K562 (cell line): ENCODE measurements at regions not wholly inside any gene's neighbourhood (a gene's known extent, or its start where the extent isn't known, plus 50 kb on each side); places are given as distances from the start of the nearest gene placed in this dataset.

Experiments used
- ATAC-seq: fragments of 200-7000 bp; cut with Tn5 transposase; 3 replicates; pipeline ENCODE4 v1.9.1; 2020; ENCODE audit warnings: moderate library complexity
- BruUV-seq: library from RNA; stranded (reverse); fragments of 400-500 nt; replicated peaks from 2 replicates; lab custom pipeline; 2021; lab: Mats Ljungman, UMichigan
- CTCF ChIA-PET: fragments of 300-600 bp; formaldehyde crosslinking; extraction: SDS; loops from one replicate; lab custom pipeline; 2021; ENCODE audit warnings: low intra/inter-chr PET ratio; lab: Yijun Ruan, JAX
- POLR2A ChIA-PET: fragments of 300-600, 350-650 bp; sonication (Branson Sonifier 250); formaldehyde crosslinking; extraction: SDS; loops from one replicate; lab custom pipeline; 2021; ENCODE audit warnings: antibody characterized with exemption, inconsistent platforms; lab: Yijun Ruan, JAX
- DNase-seq, 4 experiments: peaks; one replicate each; pipeline versions ENCODE4 v3.0.0 to v3.0.0-alpha.2; 2011 to 2018; ENCODE audit warnings: low spot score in 3 of 4, mixed read lengths in 3 of 4; ENCODE audit errors: extremely low read depth in 1 of 4
- FAIRE-seq: peaks from 2 replicates; lab custom pipeline; 2011; peaks lifted over from hg19 to GRCh38; lab: Jason Lieb, UNC
- H2AFZ ChIP-seq: 2 replicates; pipeline ENCODE4 v1.6.0; 2011; ENCODE audit warnings: low read depth, low read length, control low read depth, inconsistent platforms
- H3K27ac ChIP-seq: fragments of 200-600 bp; 3 replicates; pipeline ENCODE4 v1.8.0; 2011; ENCODE audit warnings: low read depth, mild to moderate bottlenecking, control low read depth, inconsistent platforms, low read length, moderate library complexity, mixed read lengths; ENCODE audit errors: extremely low read depth
- H3K27me3 ChIP-seq, 2 experiments: fragments of 300-600 bp in 1 of 2; 2 replicates in 1 of 2; 3 replicates in 1 of 2; pipeline versions ENCODE4 v1.6.0 to v1.8.0; 2011; ENCODE audit warnings: inconsistent platforms in 2 of 2, low read length in 2 of 2, mild to moderate bottlenecking in 1 of 2, mixed read lengths in 1 of 2, moderate library complexity in 1 of 2; ENCODE audit not compliant: control insufficient read depth in 2 of 2, insufficient read depth in 2 of 2
- H3K36me3 ChIP-seq: fragments of 300-600 bp; 3 replicates; pipeline ENCODE4 v1.8.0; 2011; ENCODE audit warnings: mild to moderate bottlenecking, low read length, inconsistent platforms; ENCODE audit not compliant: control insufficient read depth, insufficient read depth
- H3K4me1 ChIP-seq, 2 experiments: fragments of 200-600 bp in 1 of 2; replicated peaks in 1 of 2; 2 replicates in 1 of 2; 3 replicates in 1 of 2; pipeline versions ENCODE4 v1.5.1 to v1.8.0; 2011; ENCODE audit warnings: inconsistent platforms in 2 of 2, low read length in 2 of 2, mild to moderate bottlenecking in 1 of 2, mixed read lengths in 1 of 2, moderate library complexity in 1 of 2; ENCODE audit not compliant: control insufficient read depth in 2 of 2, insufficient read depth in 2 of 2
- H3K4me2 ChIP-seq: 2 replicates; pipeline ENCODE4 v1.6.1; 2011; ENCODE audit warnings: low read length, control low read depth, inconsistent platforms, mixed read lengths; ENCODE audit not compliant: insufficient read depth
- H3K4me3 ChIP-seq: fragments of 200-600 bp; sonication (generic), shearing (Covaris generic); 2 replicates; pipeline ENCODE4 v1.5.1; 2016; ENCODE audit warnings: control low read depth, inconsistent platforms
- H3K79me2 ChIP-seq: fragments of 200-600 bp; 3 replicates; pipeline ENCODE4 v1.8.0; 2011; ENCODE audit warnings: low read length, inconsistent platforms; ENCODE audit not compliant: control insufficient read depth, insufficient read depth
- H3K9ac ChIP-seq, 2 experiments: 2 replicates each; pipeline versions ENCODE4 v1.6.0 to v1.6.1; 2011; ENCODE audit warnings: low read depth in 2 of 2, low read length in 2 of 2, control low read depth in 1 of 2, inconsistent platforms in 1 of 2, mild to moderate bottlenecking in 1 of 2, mixed read lengths in 1 of 2; ENCODE audit not compliant: insufficient read depth in 1 of 2
- H3K9me1 ChIP-seq: one replicate; pipeline ENCODE4 v1.6.0; 2011; ENCODE audit warnings: inconsistent platforms, mild to moderate bottlenecking, low read length, moderate library complexity; ENCODE audit not compliant: control insufficient read depth, insufficient read depth
- H3K9me3 ChIP-seq: replicated peaks from 2 replicates; pipeline ENCODE4 v1.5.1; 2011; ENCODE audit warnings: low read depth, low read length, inconsistent platforms; ENCODE audit not compliant: control insufficient read depth, insufficient read depth
- H4K20me1 ChIP-seq: replicated peaks from 2 replicates; pipeline ENCODE4 v1.6.1; 2011; ENCODE audit warnings: low read length, inconsistent platforms, mixed read lengths; ENCODE audit not compliant: control insufficient read depth, insufficient read depth
- ARID3A ChIP-seq: IDR thresholded peaks from 2 replicates; pipeline ENCODE4 v1.6.1; 2012; ENCODE audit warnings: low read depth, low read length, improper control_type of control experiment, borderline replicate concordance
- BRCA1 ChIP-seq, 2 experiments: fragments of 450-650 bp in 1 of 2; sonication (generic) in 1 of 2; formaldehyde crosslinking in 1 of 2; IDR thresholded peaks; 2 replicates each; pipeline versions ENCODE4 v1.5.0 to v1.6.1; 2017 to 2020; ENCODE audit warnings: mild to moderate bottlenecking in 1 of 2, missing genetic modification reagents in 1 of 2
- ELK3 ChIP-seq: fragments of 450-650 bp; formaldehyde crosslinking; IDR thresholded peaks from 2 replicates; pipeline ENCODE4 v1.4.0; 2020; ENCODE audit warnings: mild to moderate bottlenecking
- GTF2A2 ChIP-seq: IDR thresholded peaks from 2 replicates; pipeline ENCODE4 v1.6.1; 2016; ENCODE audit warnings: mild to moderate bottlenecking, missing genetic modification characterization, missing compliant biosample characterization
- HOMEZ ChIP-seq: fragments of 250-450 bp; sonication (Bioruptor Pico); IDR thresholded peaks from 2 replicates; pipeline ENCODE4 v1.4.0; 2020; ENCODE audit warnings: mild to moderate bottlenecking, moderate library complexity
- IRF2 ChIP-seq: sonication (generic); formaldehyde crosslinking; IDR thresholded peaks from 2 replicates; pipeline ENCODE4 v1.8.1; 2022; ENCODE audit warnings: mild to moderate bottlenecking, missing genetic modification reagents
- PATZ1 ChIP-seq: fragments of 250-450 bp; sonication (Bioruptor Pico); IDR thresholded peaks from 2 replicates; pipeline ENCODE4 v1.5.0; 2020; ENCODE audit warnings: mild to moderate bottlenecking, borderline replicate concordance
- SMAD3 ChIP-seq: fragments of 450-650 bp; formaldehyde crosslinking; conservative IDR thresholded peaks from 2 replicates; pipeline ENCODE4 v1.4.0; 2020; ENCODE audit warnings: mild to moderate bottlenecking
- ZNF696 ChIP-seq: fragments of 250-450 bp; sonication (Bioruptor Pico); conservative IDR thresholded peaks from 2 replicates; pipeline ENCODE4 v1.4.0; 2020; ENCODE audit warnings: mild to moderate bottlenecking, moderate library complexity
- ZNF766 ChIP-seq: fragments of 200-800 bp; sonication (Bioruptor generic); conservative IDR thresholded peaks from 2 replicates; pipeline ENCODE4 v1.6.1; 2016; ENCODE audit warnings: missing genetic modification characterization, missing compliant biosample characterization
- WGBS: fragments of 100-300 bp; shearing (Covaris generic); methylation state at CpG from one replicate; pipeline ENCODE4 v1.1.6; 2016; ENCODE audit warnings: low coverage, mixed read lengths; ENCODE audit not compliant: insufficient coverage; ENCODE audit errors: missing lambda C conversion rate; 5-methylcytosine and 5-hydroxymethylcytosine counted together
- in situ Hi-C: fragments of 300-500 bp; cut with MboI; formaldehyde crosslinking; loops from 4 replicates; pipeline ENCODE4 v1.15.0; 2018; ENCODE audit warnings: inconsistent platforms, mixed read lengths
- intact Hi-C: fragments of 100-400 bp; cut with micrococcal nuclease; formaldehyde crosslinking; loops from 2 replicates; pipeline ENCODE4 v1.14.2; 2022
- TF ChIP-seq, protein P1 (sequence below): sonication (generic); formaldehyde crosslinking; IDR thresholded peaks from 2 replicates; pipeline ENCODE4 v1.9.0; 2022; ENCODE audit warnings: mild to moderate bottlenecking, missing genetic modification reagents

- Histone ChIP-seq H3K9me3 (no peaks in the 10 kb centered on the region), H3K36me3 (no peaks in the 10 kb centered on the region), H2AFZ (no peak overlapping the region), H3K27me3 (peaks cover 7 to 36% of the 10 kb centered on the region in 2 experiments; a peak in 3 of 5 replicates), H3K4me3 (no peak overlapping the region), H3K9me1 (no peaks in the 10 kb centered on the region), H3K4me2 (no peak overlapping the region), H4K20me1 (0 out of 2 replicates have a peak, but pooled peaks cover 4% of the 10 kb centered on the region)
- CTCF ChIA-PET, result no interaction called here
- intact Hi-C loops, result no loop called here
- FAIRE-seq (no peak), DNase-seq (no peak)
- no TSS peak for BruUV-seq
- POLR2A ChIA-PET, result no interaction called here
- TF ChIP-seq IRF2 (CRISPR knock-in tag) (no peak), SMAD3 (CRISPR knock-in tag) (no peak), BRCA1 (IDR thresholded peaks at IDR 0.05) (no peak), BRCA1 (CRISPR knock-in tag; IDR thresholded peaks at IDR 0.05) (no peak), ELK3 (CRISPR knock-in tag) (no peak), ARID3A (no peak), GTF2A2 (tag) (no peak), ZNF696 (CRISPR knock-in tag) (no peak), PATZ1 (CRISPR knock-in tag) (no peak), HOMEZ (CRISPR knock-in tag) (no peak), ZNF766 (CRISPR knock-in tag) (no peak)
- TF ChIP-seq, protein P1, sequence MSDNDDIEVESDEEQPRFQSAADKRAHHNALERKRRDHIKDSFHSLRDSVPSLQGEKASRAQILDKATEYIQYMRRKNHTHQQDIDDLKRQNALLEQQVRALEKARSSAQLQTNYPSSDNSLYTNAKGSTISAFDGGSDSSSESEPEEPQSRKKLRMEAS (CRISPR knock-in tag), result no peak
- TF ChIP-seq, all 486 proteins: peak for 0
- WGBS, result 0% methylated on average over 2 of the region's 2 CpGs
- ATAC-seq, result no peak
- H3K4me1 ChIP-seq, result no peaks in the 10 kb centered on the region
- in situ Hi-C loops, result no loop called here
- H3K79me2 ChIP-seq, result no peaks in the 10 kb centered on the region
- H3K9ac ChIP-seq, result no peak overlapping the region
- no peak overlapping the region for H3K27ac ChIP-seq
These were observed 87.4 kb upstream of the HK2 start for GRCh38 chr2:74746480-74746879.
